Neural progenitor cell (in vitro differentiated cells): ENCODE measurements at regions not wholly inside any gene's neighbourhood (a gene's known extent, or its start where the extent isn't known, plus 50 kb on each side); places are given as distances from the start of the nearest gene placed in this dataset.

ENCODE experiments used
- CTCF ChIP-seq: fragments of 200-600 bp; sonication (generic); IDR thresholded peaks from 2 replicates; pipeline ENCODE4 v1.5.1; 2017; ENCODE audit warnings: antibody characterized with exemption, mild to moderate bottlenecking
- EZH2phosphoT487 ChIP-seq: fragments of 200-600 bp; sonication (generic); IDR thresholded peaks from 2 replicates; pipeline ENCODE4 v1.6.1; 2017; ENCODE audit warnings: antibody characterized with exemption

DNA sequence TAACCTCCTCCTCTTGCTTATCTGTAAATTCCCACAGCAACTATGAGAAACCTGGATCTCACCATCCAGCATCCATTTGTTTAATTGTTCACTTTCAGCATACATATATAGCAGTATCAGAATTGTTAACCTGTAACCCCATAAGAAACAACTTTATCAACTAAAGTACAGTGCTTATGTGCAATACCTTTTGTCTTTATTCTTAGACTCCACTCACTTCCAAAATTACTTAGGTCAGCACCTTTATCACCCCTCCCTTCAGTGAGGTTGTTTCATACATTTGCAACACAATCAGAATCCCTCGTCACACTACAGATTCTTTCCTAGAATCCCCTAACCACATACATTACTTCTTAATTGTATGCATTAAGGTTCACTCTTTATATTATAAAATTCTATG lies 225.9 kb upstream of the NCKAP5 start:
- no peak for TF ChIP-seq CTCF
- no peak for TF ChIP-seq EZH2phosphoT487
